MM.1S (cell line): ENCODE measurements at regions not wholly inside any gene's neighbourhood (a gene's known extent, or its start where the extent isn't known, plus 50 kb on each side); places are given as distances from the start of the nearest gene placed in this dataset.

Experiments
- CTCF ChIP-seq: fragments of 300-600 bp; sonication (generic); IDR thresholded peaks from 2 replicates; pipeline ENCODE4 v1.5.1; 2016; ENCODE audit warnings: antibody characterized with exemption, low read length, mixed read lengths
- EZH2 ChIP-seq: fragments of 300-600 bp; sonication (generic); optimal IDR thresholded peaks from 2 replicates; pipeline ENCODE3; 2017; ENCODE audit warnings: low read depth, mild to moderate bottlenecking, antibody characterized with exemption, low read length, mixed read lengths

DNA sequence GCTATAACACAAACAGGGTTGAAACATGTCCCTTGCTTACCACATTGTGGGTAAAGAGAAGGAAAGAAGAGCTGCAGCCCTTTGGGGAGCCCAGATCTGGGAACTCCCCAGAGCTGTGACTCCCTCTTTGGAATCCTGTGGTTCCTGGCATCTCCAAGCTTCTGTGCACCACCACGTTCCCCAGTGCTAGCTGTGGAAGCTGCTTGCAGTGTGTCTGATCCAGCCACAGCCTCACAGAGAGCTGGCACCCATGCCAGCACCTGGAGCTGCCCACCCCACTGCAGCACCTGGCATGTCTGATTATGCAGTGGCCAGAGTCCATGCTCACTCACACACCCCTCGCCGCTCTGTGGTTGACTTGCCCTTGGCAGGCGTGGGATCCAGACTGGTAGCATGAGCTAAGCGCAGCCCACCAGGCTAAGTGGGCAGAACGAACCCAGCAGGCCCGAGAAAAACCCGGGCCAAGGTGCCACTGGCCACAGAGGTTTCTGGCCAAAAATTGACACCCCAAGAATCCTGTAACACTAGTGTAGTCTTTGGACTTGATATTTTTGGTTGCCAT, 252.6 kb upstream of the KCNJ16 start:
- TF ChIP-seq CTCF, result no peak
- no peak for TF ChIP-seq EZH2
